Femur (tissue), 1 donor: ENCODE measurements at regions not wholly inside any gene's neighbourhood (a gene's known extent, or its start where the extent isn't known, plus 50 kb on each side); places are given as distances from the start of the nearest gene placed in this dataset.
"Not testable (repeated sequence)": the region's sequence is repeated elsewhere in the genome, so short reads cannot be mapped to it uniquely, and the experiment has no call there.

Source experiments
- DNase-seq: peaks from one replicate; pipeline ENCODE4 v3.0.0-alpha.2; 2017

DNA sequence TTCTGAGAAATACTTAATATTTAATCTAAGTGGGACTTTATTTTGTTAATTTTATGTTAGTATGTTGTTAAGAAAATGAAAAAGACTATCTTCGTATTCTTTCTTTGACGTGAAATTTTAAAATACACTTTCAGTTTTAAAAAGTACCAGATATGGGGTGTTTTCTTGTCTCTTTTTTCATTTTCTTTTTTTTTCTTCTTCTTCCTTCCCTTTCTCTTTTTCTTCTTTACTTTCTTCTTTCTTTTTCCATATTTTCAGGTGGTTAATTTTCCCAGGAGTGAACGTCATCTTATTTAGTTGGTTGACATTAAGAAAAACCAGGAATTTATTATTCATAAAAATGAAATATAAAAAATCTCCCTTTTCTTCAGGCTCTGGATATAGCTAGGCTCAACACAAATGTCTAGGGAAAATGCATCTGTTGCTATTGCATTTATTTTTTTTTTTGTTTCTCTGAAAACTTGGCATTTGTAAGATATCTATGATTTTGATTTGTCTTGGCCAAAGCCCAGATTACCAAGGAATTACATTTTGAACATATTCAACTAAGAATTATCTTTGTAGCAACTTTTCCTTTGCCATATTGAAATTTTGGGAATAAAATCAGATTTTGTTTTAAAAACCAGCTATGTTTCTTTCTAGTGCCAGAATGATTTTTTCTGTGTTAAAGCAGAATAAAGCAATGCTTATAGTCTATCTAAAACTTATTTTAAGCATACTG, 241.3 kb upstream of the FOXP2 start:
- no peak for DNase-seq

DNA sequence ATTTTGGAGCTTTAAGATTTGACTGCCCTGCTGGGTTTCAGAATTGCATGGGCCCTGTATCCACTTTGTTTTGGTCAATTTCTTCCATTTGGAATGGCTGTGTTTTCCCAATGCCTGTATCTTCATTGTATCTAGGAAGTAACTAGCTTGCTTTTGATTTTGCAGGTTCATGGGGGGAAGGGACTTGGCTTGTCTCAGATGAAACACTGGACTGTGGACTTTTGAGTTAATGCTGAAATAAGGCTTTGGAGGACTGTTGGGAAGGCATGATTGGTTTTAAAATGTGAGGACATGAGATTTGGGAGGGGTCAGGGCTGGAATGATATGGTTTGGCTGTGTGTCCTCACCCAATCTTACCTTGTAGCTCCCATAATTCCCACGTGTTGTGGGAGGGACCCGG, 245.2 kb upstream of the FOXP2 start:
- DNase-seq = not testable (repeated sequence)

DNA sequence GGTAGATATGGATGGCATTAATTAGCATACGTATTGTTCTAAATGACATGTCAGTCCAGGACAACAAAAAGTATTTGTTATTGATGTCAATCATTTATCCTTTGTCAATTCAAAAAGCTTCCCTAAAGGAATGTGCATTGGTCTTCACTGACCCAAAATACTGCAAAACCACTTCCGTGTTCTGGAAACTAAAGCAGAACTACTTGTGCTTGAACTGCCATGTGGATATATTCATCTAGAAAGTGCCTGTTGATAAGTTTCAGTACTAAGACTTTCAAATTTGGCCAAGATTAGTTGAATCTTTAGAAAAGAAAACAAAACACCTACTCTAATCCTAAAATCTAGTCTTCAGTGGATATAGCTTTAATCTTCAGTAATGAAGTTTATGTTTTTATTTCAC, 242.1 kb upstream of the PPP1R3A start:
- DNase-seq = no peak

DNA sequence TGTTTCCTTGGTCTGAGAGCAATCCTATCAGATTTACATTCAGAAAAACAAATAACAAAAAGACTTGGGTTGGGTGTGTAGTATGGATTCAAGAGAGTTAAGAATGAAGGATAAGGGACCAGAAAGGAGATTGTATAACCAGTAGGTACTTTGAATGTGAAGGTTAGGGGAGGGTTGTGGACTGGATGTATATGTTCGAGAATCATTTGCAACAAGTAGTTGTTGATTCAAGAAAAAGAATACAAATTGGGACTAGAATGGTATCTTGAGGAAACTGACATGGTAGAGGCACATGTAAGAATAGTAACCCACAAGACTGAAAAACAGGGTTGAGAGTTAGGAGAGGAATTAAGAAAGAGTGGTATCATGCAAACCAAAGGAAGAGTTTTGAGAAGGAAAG, 240.0 kb upstream of the PPP1R3A start:
- DNase-seq = no peak

DNA sequence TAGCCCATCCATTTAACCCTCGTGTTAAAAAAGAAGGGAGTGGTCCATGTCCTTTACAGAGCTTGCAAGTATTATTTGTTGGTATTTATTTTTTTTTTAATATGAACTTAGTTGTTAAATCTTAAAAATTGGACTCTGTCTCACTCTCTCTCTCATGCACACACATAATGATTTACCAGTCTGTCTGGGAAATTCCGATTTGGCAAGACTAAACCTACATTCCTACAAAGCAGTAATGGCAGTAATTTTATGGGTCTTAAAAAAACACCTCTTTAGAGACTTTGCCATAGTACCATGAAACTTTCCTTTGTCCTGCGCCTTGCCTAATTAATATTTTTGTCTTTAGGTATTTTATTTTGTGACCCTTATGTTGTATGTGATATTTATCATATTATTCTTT, 239.5 kb upstream of the PPP1R3A start:
- DNase-seq = no peak

DNA sequence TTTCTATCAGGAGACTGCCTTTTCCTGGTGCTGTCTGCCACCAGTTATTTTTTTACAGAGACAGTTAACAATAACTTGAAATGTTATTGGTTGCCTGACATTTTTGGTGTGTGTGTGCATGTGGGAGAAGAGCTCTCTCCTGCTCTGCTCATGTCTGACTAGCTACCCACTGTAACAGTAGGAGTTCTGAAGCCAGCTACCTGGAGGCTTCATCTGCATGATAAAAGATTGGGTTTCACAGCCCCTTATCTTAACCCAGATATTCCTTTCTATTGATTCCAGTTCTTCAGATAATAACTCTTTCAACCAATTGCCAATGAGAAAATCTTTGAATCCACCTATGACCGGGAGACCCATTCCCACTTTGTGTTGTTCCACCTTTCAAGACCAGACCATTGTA, 237.4 kb upstream of the PPP1R3A start:
- DNase-seq = no peak

DNA sequence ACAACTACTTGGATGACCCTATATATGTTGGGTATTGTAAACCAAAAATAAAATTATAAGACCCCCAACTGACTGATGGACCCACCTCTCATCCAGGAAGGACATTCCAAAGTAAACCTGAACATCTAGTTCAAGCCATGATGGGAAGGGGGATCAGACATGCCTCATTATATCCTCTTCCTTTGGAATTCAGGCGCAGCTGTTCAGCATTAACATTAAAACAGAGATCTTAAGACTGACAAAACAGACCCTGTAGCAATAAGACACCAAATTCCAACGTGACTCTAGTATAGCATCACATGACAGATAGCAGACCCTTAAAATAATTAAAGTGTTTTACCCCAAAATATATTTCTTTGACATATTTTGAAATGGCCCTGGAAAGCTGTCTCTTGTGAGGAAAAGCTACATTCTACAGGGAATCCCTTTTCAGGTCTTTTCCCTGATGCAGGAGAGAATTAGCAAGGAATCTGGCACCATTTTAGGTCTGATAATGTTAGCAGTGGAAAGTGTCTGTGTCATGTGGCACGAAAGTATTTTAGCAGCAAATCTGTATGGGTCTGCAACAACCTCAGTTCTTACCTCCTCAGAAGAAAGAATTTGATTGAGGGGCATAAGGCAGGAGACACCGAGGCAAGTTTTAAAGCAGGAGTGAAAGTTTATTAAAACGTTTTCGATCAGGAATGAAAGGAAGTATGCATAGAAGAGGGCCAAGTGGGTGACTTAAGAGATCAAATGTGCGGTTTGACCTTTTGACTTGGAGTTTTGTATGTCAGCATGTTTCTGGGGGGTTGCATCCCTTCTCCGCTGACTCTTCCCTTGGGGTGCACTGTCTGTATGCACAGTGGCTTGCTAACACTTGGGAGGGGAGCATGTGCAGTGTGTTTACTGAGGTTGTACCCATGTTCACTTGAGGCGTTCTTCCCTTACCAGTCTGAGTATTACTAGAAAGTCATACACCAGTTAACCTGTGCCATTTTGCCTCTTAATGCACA, 236.6 kb upstream of the PPP1R3A start:
- DNase-seq = no peak

DNA sequence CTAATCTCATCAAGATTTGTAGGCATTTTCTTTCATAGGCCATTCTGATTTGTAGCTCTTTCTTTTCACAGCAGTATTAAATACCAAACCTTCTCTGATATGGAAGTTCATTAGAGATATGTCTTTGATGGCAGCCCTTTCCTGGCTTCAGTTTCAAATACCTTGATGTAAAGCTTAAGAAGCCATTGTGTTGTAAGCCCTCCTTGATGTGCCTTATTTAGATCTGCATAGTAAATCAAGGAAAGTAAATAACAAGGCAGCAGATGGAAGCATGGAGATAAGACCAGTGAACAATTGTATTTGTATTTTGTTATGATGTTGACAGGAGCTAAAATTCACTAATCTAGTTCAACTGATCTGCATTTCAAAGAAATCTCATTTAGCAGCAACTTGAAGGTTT, 234.9 kb upstream of the PPP1R3A start:
- DNase-seq = no peak

DNA sequence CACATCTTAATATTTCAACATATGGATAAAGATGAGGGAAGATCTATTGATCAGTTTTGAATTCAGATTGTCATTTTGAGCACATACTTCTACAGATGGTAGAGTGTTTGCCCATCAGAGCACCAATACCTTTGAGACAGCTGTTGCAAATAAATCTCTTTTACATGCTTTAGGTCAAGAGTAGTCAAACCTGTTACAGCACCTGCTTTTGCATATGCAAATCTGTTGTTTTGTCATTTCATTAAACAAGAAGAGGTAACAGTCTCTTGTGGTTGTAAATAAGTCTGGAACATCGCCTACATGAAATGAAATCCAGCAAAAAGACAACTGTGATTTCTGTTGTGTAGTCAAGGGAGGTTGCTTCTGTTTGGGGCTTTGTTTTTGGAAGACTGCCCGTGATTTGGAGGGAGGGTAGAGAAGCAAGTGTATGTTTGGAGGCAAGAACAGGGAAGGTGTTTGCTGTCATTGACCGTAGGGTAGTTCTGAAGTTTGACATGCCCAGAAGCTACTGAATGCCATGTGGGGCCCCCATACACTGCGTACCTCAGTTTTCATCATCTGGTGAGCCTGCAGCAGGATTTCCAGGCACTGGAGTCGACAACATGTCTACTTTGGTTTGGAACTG, 233.6 kb upstream of the PPP1R3A start:
- no peak for DNase-seq

DNA sequence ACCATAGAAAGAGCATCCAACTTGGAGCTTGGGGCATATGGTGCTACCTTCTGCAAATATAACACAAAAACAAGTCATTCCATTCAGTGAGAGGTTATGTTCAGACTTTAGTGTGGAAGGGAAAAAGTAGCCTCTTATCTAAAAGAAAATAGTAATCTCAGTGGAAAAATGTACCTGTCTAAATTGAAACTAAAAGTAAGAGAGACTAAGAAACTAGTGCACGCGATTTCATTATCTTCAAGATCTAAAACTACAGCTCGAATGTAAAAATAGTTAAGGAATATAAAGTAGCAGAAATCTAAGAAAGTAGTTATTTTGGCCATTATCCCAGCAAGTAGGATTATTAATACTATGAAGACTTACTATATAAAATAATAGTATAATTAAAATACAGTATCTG, 233.0 kb upstream of the PPP1R3A start:
- DNase-seq = no peak

DNA sequence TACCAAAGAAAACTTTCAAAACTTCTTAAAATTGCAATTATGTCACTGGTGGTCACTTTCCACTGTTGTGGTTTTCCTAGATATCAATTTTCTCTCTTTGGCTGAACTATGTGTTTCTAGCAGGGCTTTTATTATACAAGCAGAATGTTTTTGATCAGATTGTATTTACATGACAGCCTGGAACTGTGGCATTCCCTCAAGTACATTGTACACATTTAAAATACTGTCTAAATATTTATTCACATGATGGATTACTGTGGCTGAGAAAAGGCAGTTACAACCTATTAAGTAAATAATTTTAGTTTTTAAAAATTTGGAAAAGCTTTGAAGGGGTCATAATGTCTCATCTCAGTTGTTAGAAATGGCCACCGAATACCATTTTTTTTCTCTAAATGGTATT, 231.9 kb upstream of the PPP1R3A start:
- no peak for DNase-seq

DNA sequence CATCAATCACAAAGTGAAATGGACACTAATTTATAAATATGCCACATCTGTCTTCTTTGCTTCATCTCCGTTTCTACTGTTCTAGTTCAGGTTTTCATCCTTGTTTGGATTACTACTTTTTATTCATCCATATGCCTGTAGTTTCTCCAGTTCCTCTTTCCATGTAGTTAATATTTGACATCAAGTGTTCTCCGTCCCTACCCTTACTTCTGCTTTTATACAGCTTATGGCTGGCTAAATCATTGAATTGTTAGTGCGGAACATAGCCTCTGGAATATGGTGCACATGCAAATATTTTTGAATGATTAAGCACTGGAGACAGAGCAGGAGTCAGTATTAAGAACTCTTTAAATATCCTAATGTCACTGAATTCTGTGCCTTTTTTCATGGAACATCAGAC, 230.0 kb upstream of the PPP1R3A start:
- DNase-seq = no peak

DNA sequence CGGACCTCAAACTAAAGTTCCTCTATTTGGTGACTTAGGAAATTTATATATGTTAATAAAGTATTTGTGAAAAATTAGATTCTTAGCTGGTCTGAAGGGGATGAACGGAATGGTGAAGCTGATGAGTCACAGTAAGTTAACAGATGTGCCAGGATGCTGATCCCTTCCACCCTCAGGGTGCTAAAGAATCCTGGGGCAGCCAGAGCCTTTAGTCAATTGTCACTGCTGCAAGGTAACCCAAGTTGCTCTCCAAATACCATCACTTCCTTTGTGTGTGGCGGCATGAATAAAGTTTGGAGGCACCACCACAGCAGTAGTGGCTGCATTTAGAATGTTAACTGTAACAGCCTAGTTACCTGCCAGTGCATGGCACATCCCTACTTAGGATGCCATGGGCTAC, 222.6 kb upstream of the PPP1R3A start:
- DNase-seq = no peak

DNA sequence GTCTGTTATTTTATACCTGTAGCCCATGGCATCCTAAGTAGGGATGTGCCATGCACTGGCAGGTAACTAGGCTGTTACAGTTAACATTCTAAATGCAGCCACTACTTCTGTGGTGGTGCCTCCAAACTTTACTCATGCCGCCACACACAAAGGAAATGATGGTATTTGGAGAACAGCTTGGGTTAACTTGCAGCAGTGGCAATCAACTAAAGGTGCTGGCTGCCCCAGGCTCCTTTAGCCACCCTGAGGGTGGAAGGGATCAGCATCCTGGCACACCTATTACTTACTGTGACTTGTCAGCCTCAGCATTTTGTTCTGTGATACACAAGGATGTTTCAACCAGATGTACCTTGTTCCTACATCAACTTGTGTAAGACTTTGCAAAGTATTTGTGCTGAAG, 221.8 kb upstream of the PPP1R3A start:
- DNase-seq = no peak

DNA sequence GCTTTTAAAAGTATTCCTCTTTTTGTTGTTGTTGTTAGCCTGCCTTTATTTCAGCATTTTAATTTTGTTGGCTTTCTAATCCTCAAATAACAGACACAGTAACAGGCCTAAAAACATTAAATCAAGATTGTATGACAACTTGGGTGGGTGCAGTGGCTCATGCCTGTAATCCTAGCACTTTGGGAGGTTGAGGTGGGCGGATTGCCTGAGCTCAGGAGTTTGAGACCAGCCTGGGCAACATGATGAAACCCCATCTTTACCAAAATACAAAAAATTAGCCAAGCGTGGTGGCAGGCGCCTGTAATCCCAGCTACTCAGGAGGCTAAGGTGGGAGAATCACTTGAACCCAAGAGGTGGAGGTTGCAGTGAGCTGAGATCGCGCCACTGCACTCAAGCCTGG, 220.9 kb upstream of the PPP1R3A start:
- not testable (repeated sequence) for DNase-seq

DNA sequence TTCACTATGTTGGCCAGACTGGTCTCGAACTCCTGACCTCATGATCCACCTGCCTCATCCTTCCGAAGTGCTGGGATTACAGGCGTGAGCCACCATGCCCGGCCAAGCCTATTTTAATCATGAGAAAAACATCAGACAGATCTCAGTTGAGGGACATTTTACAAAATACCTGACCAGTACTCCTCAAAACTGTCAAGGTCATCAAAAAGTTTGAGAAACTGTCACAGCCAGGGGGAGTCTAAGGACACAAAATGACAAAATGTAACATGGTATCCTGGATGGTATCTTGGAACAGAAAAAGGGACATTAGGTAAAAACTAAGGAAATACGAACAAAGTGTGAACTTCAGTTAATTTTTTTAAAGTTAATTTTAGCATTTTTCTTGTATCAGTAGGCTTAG, 219.8 kb upstream of the PPP1R3A start:
- DNase-seq = no peak

DNA sequence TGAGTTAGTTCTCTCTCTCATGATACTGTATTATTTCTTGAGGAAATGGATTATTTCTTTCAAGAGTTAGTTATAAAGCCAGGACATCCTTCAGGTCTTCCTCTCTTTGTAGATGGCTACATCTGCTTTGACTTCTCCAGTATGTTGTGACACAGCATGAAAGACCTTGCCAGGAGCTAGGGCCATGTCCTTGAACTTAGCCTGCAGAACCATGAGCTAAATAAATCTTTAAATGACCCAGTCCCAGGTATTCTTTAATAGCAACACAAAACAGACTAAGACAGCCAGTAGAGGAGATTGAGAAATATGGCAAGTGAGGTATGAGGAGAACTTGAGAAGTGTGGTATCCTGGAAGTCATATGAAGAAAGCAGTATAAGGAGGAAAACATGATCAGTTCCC, 214.9 kb upstream of the PPP1R3A start:
- no peak for DNase-seq

DNA sequence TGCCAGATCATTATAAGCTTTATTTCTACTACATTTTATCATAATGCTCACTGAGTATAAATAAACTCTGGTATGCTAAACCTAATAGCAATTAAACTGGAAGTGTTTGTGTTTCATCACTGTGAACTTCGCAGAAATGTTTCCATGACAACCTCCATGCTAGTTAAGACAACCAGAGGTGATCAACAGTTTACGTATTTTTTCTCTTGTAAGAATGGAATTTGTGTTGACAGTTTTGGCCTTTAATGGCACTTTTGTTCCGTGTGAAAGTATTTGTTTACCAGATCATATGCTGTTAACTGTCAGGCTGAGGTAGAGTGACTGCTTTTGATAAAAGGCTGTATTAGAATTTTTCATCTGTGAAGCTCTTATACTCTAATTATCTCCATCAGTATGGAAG, 212.1 kb upstream of the PPP1R3A start:
- no peak for DNase-seq

DNA sequence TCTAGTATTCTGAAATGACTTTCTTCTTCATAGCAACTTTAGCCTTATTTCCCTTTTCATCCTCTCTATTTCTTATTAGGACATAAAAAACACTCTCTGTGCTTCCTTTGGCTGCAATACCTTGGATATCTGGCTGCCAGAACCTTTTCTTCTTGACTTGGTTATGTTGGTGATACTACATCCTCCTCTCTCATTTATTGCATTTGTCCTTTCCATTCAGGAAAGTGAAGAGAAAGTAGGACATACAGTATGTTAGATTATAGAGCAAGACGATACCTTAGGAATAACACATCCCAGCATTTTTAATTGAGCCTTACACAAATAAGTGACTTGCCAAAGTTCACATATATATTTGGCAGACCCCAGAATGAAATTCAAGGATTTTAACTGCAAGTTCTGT, 210.1 kb upstream of the PPP1R3A start:
- no peak for DNase-seq

DNA sequence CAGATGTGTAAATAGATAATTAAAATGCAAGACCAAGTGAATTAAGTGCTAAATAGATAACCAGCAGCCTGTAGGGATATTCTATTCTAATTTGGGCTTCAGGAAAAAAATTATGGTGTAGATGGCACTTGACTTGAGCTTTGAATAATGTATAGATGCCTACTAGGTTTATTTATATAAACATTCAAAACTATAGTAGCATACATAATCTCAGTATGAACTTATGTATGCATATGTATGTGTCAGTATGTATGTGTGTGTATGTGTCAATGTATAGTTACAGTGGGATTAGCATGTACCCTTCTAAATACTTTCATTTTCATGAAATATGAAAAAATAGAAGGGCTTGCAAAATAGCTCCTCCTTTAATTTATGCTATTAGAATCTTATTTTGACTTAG, 207.3 kb upstream of the PPP1R3A start:
- no peak for DNase-seq

DNA sequence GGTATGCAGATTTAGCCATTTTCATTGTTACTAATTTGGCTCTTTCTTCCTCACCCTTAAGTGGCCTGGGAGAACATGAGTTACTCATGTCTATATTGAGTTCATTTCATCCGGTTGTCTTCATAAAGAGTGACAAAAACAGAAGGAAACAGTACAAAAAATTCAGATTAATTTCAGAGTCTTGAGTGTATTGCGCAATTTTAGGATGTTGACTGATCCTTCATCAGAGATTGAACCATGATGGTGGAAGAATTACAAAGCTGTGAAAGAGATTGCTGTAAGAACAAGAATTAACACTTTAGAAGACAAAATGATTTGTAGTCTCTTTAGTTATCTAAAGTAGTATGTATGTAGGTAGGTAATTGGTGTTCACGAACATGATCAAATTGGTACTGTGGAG, 194.0 kb upstream of the PPP1R3A start:
- no peak for DNase-seq

DNA sequence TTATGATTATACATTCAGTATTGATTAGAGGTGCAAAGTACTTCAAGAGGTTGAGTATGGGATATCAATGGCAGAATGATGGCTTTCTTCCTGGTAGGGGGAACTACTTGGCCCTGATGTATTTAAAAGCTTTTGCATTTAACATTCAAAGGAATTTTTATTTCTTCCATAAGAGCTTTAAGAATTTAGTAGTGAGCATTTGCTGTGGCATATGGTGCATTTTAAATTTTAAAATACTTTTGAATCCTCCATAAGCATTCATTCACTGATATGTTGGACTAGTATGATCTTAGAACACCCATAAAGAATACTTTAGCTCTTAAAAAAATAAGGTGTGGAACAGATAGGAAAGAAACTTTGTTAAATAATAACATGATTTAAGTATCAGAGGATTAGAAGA, 191.9 kb upstream of the PPP1R3A start:
- DNase-seq = no peak

DNA sequence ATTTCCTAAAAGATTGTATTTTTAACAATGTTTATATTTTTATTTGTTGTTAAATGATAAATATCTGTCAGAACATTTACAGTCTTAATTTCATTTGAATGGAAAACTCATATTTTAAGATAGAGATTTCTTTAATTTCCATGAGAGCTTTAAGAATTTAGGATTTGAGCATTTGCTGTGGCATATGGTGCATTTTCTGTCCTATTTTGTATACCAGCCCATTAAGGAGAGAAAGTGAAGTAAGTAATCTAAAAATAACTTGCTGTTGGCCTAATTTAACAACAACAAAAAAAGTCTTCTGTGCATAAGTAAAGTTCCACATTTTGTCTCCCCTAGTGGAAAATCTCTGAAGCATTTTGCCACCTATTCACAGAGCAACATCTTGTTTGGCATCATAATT, 190.9 kb upstream of the PPP1R3A start:
- no peak for DNase-seq

DNA sequence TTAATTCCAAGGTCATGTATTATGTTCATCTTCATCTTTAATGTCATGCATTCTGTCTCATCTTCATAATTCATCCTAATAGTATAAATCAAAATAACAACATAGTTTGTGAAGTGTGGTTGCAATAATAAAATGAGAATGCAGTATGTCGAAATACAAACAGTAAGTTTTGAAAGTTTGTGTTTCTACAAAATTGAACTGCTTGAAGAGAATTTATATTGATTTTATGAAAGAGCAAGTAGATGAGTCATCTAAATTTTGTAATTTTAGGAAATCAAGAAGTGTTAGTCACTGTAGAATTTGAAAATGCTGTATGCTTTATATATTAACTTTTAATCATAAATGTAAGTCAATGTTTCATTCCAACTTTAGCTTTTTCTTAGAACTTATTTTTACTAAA, 190.5 kb upstream of the PPP1R3A start:
- no peak for DNase-seq
